CD4-positive, CD25-positive, alpha-beta regulatory T cell (primary cell): ENCODE measurements at regions not wholly inside any gene's neighbourhood (a gene's known extent, or its start where the extent isn't known, plus 50 kb on each side); places are given as distances from the start of the nearest gene placed in this dataset.

Source experiments
- ATAC-seq, 2 donors: fragments of 150-1000 bp; cut with Tn5 transposase; one replicate each; pipeline ENCODE4 v1.10.0; 2021; ENCODE audit warnings: low read depth in 2 of 2, moderate number of reproducible peaks in 2 of 2, moderate library complexity in 1 of 2
- DNase-seq, 3 donors: peaks; one replicate each; pipeline versions ENCODE4 v3.0.0 to v3.0.0-alpha.2; 2012 to 2022; ENCODE audit warnings: mixed read lengths in 1 of 3
- H3K27ac ChIP-seq: one replicate; pipeline ENCODE4 v1.7.0; 2013; ENCODE audit warnings: mild to moderate bottlenecking, low read length; ENCODE audit not compliant: insufficient read depth, poor library complexity, severe bottlenecking
- H3K27me3 ChIP-seq: one replicate; pipeline ENCODE4 v1.7.0; 2013; ENCODE audit warnings: low read length; ENCODE audit not compliant: control insufficient read depth, insufficient read depth
- H3K36me3 ChIP-seq: one replicate; pipeline ENCODE4 v1.7.0; 2013; ENCODE audit warnings: mild to moderate bottlenecking, low read length, moderate library complexity; ENCODE audit not compliant: control insufficient read depth, insufficient read depth
- H3K4me1 ChIP-seq: 2 replicates; pipeline ENCODE4 v1.7.0; 2013; ENCODE audit warnings: mild to moderate bottlenecking, low read length; ENCODE audit not compliant: insufficient read depth, control insufficient read depth, poor library complexity, severe bottlenecking
- H3K4me3 ChIP-seq: one replicate; pipeline ENCODE4 v1.7.0; 2013; ENCODE audit warnings: low read depth, mild to moderate bottlenecking, low read length, moderate library complexity
- H3K9me3 ChIP-seq, 2 experiments: 1 replicate in 1 of 2; 2 replicates in 1 of 2; pipeline ENCODE4 v1.7.0; 2013; ENCODE audit warnings: low read length in 2 of 2, mild to moderate bottlenecking in 1 of 2, moderate library complexity in 1 of 2; ENCODE audit not compliant: control insufficient read depth in 2 of 2
- H3K27ac Mint-ChIP-seq, 3 donors: one replicate each; pipeline ENCODE4 v1.8.0; 2020 to 2022; ENCODE audit warnings: mild to moderate bottlenecking in 3 of 3, mixed read lengths in 3 of 3, moderate library complexity in 2 of 3
- H3K27me3 Mint-ChIP-seq: one replicate; pipeline ENCODE4 v1.8.0; 2022; ENCODE audit warnings: mild to moderate bottlenecking, mixed read lengths
- H3K36me3 Mint-ChIP-seq: one replicate; pipeline ENCODE4 v1.8.0; 2020; ENCODE audit warnings: mixed read lengths
- H3K4me1 Mint-ChIP-seq, 4 donors: one replicate each; pipeline ENCODE4 v1.8.0; 2020 to 2022; ENCODE audit warnings: mixed read lengths in 4 of 4, mild to moderate bottlenecking in 1 of 4
- H3K4me3 Mint-ChIP-seq, 4 donors: one replicate each; pipeline ENCODE4 v1.8.0; 2020 to 2022; ENCODE audit warnings: mild to moderate bottlenecking in 4 of 4, mixed read lengths in 4 of 4, moderate library complexity in 3 of 4
- H3K9me3 Mint-ChIP-seq, 7 donors: one replicate each; pipeline ENCODE4 v1.8.0; 2020 to 2022; ENCODE audit warnings: mixed read lengths in 7 of 7, mild to moderate bottlenecking in 3 of 7, moderate library complexity in 2 of 7

DNA sequence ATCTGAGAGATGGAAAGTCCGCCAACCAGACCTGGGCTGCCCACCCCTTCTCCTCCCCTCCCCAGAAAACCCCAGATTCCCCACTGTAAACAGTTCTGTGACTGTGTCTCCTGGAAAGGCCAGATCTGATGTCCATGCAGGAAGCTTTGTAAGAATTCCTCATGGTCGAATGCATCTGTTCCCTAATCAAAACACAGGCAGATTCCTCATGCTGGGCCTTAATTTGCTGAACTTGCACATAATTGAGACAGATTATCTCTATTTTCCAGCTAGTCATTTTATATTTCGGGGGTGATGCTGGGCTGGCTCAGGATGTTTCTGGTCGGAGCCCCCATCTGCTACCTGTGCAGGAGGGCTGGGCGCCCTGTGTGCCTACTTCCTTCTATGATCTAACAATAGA lies 233.6 kb upstream of the ASIC2 start:
- H3K9me3 ChIP-seq, result peaks cover 5 to 10% of the 10 kb centered on the region in 2 experiments
- H3K36me3 ChIP-seq, result no peaks in the 10 kb centered on the region
- no peak overlapping the region for H3K27ac Mint-ChIP-seq
- H3K9me3 Mint-ChIP-seq, result peaks cover 0 to 12% (median 3%) of the 10 kb centered on the region in 7 donors
- no peak overlapping the region for H3K4me3 Mint-ChIP-seq
- no peaks in the 10 kb centered on the region for H3K4me1 ChIP-seq
- no peaks in the 10 kb centered on the region for H3K4me1 Mint-ChIP-seq
- H3K27me3 Mint-ChIP-seq, result no peaks in the 10 kb centered on the region
- H3K4me3 ChIP-seq, result no peak overlapping the region
- no peaks in the 10 kb centered on the region for H3K36me3 Mint-ChIP-seq
- no peak overlapping the region for H3K27ac ChIP-seq
- no peaks in the 10 kb centered on the region for H3K27me3 ChIP-seq
- ATAC-seq (no peak), DNase-seq (no peak)

GRCh38 chr17:33527290-33527689 lies 234.2 kb upstream of the ASIC2 start:
- H3K4me3 ChIP-seq, result no peak overlapping the region
- no peak for ATAC-seq
- H3K27ac Mint-ChIP-seq, result no peak overlapping the region
- H3K9me3 Mint-ChIP-seq, result peaks cover 0 to 12% (median 3%) of the 10 kb centered on the region in 7 donors
- no peaks in the 10 kb centered on the region for H3K4me1 Mint-ChIP-seq
- H3K27me3 ChIP-seq, result no peaks in the 10 kb centered on the region
- peaks cover 5 to 10% of the 10 kb centered on the region in 2 experiments for H3K9me3 ChIP-seq
- no peaks in the 10 kb centered on the region for H3K4me1 ChIP-seq
- no peak overlapping the region for H3K27ac ChIP-seq
- H3K27me3 Mint-ChIP-seq, result no peaks in the 10 kb centered on the region
- no peaks in the 10 kb centered on the region for H3K36me3 Mint-ChIP-seq
- DNase-seq, result no peak
- no peaks in the 10 kb centered on the region for H3K36me3 ChIP-seq
- H3K4me3 Mint-ChIP-seq, result no peak overlapping the region

DNA sequence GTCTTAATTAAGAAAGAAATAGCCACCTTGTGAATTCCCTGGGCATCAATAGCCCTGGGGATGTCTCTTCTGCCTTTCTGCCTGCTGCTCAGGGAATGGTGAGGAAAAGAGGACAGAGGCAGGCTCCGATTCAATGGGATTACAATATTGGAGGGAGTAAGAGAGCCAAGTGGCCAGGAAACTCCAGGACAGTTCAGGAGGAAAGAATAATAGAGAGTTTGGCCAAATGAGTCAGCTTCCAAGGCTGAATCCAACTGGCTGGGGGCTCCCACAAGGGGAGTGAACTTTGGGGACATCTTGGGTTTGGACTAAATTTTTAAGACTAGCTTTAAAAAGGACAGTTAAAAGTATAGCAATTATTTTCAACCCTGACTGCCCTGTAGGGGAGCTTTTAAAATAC lies 235.8 kb upstream of the ASIC2 start:
- H3K27me3 Mint-ChIP-seq, result no peaks in the 10 kb centered on the region
- no peak for ATAC-seq
- H3K4me3 Mint-ChIP-seq, result peak overlapping the region in 1 of 4 donors; percentile 5
- no peak for DNase-seq
- H3K4me1 Mint-ChIP-seq, result no peaks in the 10 kb centered on the region
- Histone ChIP-seq H3K27me3 (no peaks in the 10 kb centered on the region), H3K4me3 (no peak overlapping the region), H3K36me3 (no peaks in the 10 kb centered on the region), H3K4me1 (no peaks in the 10 kb centered on the region), H3K9me3 (peaks cover 5 to 10% of the 10 kb centered on the region in 2 experiments), H3K27ac (no peak overlapping the region)
- H3K27ac Mint-ChIP-seq, result no peak overlapping the region
- peaks cover 0 to 12% (median 3%) of the 10 kb centered on the region in 7 donors for H3K9me3 Mint-ChIP-seq
- no peaks in the 10 kb centered on the region for H3K36me3 Mint-ChIP-seq

- Mint-ChIP-seq H3K27me3 (no peaks in the 10 kb centered on the region), H3K9me3 (peaks cover 0 to 12% (median 3%) of the 10 kb centered on the region in 7 donors), H3K4me1 (no peaks in the 10 kb centered on the region), H3K36me3 (no peaks in the 10 kb centered on the region), H3K4me3 (no peak overlapping the region), H3K27ac (no peak overlapping the region)
- Histone ChIP-seq H3K9me3 (peaks cover 5 to 10% of the 10 kb centered on the region in 2 experiments), H3K27me3 (no peaks in the 10 kb centered on the region), H3K27ac (no peak overlapping the region), H3K4me1 (no peaks in the 10 kb centered on the region), H3K4me3 (no peak overlapping the region), H3K36me3 (no peaks in the 10 kb centered on the region)
- ATAC-seq (no peak), DNase-seq (no peak)
Observed at GRCh38 chr17:33529816-33530215, 236.7 kb upstream of the ASIC2 start.

DNA sequence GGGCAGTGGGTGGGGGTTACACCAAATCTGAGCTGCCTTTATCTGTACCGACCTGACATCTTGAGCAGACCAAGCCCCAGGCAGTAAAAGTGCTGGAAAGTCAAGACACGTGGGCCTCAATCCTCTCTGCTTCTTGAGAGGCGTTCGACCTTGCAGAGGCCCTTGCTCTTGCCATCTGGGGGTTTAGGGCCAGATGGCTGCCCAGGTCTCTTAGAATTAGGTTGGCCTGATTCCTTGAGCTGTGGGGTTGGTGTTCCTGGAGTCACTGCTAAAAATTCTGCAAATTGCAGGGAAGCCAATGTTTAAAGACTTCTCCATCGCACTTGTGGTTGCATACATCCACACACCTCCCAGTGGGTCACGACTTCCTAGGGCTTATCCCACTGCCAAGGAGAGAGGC lies 238.2 kb upstream of the ASIC2 start:
- ATAC-seq, result no peak

GRCh38 chr17:33534087-33534486 lies 241.0 kb upstream of the ASIC2 start:
- DNase-seq, result no peak
- Mint-ChIP-seq H3K27me3 (no peaks in the 10 kb centered on the region), H3K4me1 (no peaks in the 10 kb centered on the region), H3K9me3 (peaks cover 0 to 3% (median 0%) of the 10 kb centered on the region in 7 donors), H3K36me3 (no peaks in the 10 kb centered on the region), H3K27ac (no peak overlapping the region), H3K4me3 (no peak overlapping the region)
- H3K27ac ChIP-seq, result no peak overlapping the region
- H3K4me3 ChIP-seq, result no peak overlapping the region
- no peak for ATAC-seq
- no peaks in the 10 kb centered on the region for H3K9me3 ChIP-seq
- H3K27me3 ChIP-seq, result no peaks in the 10 kb centered on the region
- no peaks in the 10 kb centered on the region for H3K36me3 ChIP-seq
- no peaks in the 10 kb centered on the region for H3K4me1 ChIP-seq

More for the DNA sequence above, 238.2 kb upstream of the ASIC2 start:
- no peaks in the 10 kb centered on the region for H3K36me3 ChIP-seq
- Mint-ChIP-seq H3K4me3 (no peak overlapping the region), H3K36me3 (no peaks in the 10 kb centered on the region), H3K4me1 (no peaks in the 10 kb centered on the region), H3K27me3 (no peaks in the 10 kb centered on the region), H3K27ac (no peak overlapping the region), H3K9me3 (peaks cover 0 to 12% (median 3%) of the 10 kb centered on the region in 7 donors)
- peaks cover 5 to 10% of the 10 kb centered on the region in 2 experiments for H3K9me3 ChIP-seq
- no peaks in the 10 kb centered on the region for H3K27me3 ChIP-seq
- DNase-seq, result no peak
- no peaks in the 10 kb centered on the region for H3K4me1 ChIP-seq
- no peak overlapping the region for H3K4me3 ChIP-seq
- no peak overlapping the region for H3K27ac ChIP-seq

- ATAC-seq (no peak), DNase-seq (no peak)
- Histone ChIP-seq H3K9me3 (no peaks in the 10 kb centered on the region), H3K36me3 (no peaks in the 10 kb centered on the region), H3K4me1 (no peaks in the 10 kb centered on the region), H3K27ac (no peak overlapping the region), H3K4me3 (no peak overlapping the region), H3K27me3 (peaks cover 3% of the 10 kb centered on the region)
- Mint-ChIP-seq H3K4me3 (no peak overlapping the region), H3K27ac (no peak overlapping the region), H3K4me1 (no peaks in the 10 kb centered on the region), H3K27me3 (peaks cover 4% of the 10 kb centered on the region), H3K9me3 (peaks cover 0 to 2% (median 0%) of the 10 kb centered on the region in 7 donors), H3K36me3 (no peaks in the 10 kb centered on the region)
Observed at GRCh38 chr17:33545124-33545523, 252.0 kb upstream of the ASIC2 start.

DNA sequence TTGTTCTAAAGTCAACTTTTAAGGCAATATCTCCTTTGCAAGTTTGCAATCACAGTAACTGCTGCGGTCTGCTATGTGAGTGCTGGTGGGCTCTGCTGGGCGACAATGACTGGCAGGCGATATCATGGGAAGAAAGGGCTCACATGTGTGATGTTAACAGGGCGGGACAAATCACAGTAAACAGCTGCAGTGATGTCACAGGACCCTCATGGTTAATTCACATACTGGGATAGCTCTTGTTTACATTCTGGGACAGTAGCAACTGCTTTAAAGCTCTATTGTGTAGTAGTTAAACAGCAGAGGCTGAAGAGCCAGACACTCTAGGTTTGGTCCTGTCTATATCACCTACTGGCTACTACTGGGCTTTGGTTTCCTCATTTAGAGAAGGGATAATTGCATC lies 257.2 kb upstream of the ASIC2 start:
- no peak overlapping the region for H3K4me3 ChIP-seq
- Mint-ChIP-seq H3K9me3 (peaks cover 0 to 4% (median 0%) of the 10 kb centered on the region in 7 donors), H3K27me3 (no peaks in the 10 kb centered on the region), H3K4me3 (no peak overlapping the region), H3K36me3 (no peaks in the 10 kb centered on the region), H3K27ac (peak overlapping the region in 1 of 3 donors; percentile 10), H3K4me1 (no peaks in the 10 kb centered on the region)
- no peaks in the 10 kb centered on the region for H3K4me1 ChIP-seq
- H3K9me3 ChIP-seq, result no peaks in the 10 kb centered on the region
- no peak for ATAC-seq
- H3K27ac ChIP-seq, result no peak overlapping the region
- peaks cover 3% of the 10 kb centered on the region for H3K27me3 ChIP-seq
- no peaks in the 10 kb centered on the region for H3K36me3 ChIP-seq
- DNase-seq, result no peak
